ENCODE measurements at regions not wholly inside any gene's neighbourhood (a gene's known extent, or its start where the extent isn't known, plus 50 kb on each side); places are given as distances from the start of the nearest gene placed in this dataset.

GRCh38 chr20:12327205-12327604, 409.5 kb downstream of the BTBD3 start:
- H3F3A ChIP-seq (ENCODE audit: low read depth), result no peaks in the 10 kb centered on the region
- Mint-ChIP-seq H3K4me1 (no peaks in the 10 kb centered on the region), H3K27ac (no peak overlapping the region), H3K9me3 (peaks cover 4% of the 10 kb centered on the region), H3K36me3 (no peaks in the 10 kb centered on the region), H3K4me3 (no peak overlapping the region), H3K27me3 (ENCODE audit: insufficient read depth, low read depth) (no peaks in the 10 kb centered on the region)
- H3K9me3 ChIP-seq (ENCODE audit: low read depth), result no peaks in the 10 kb centered on the region
- no peaks in the 10 kb centered on the region for H4K20me1 ChIP-seq (ENCODE audit: low read depth)
- no peaks in the 10 kb centered on the region for H3K27me3 ChIP-seq
- H3K4me3 ChIP-seq, result no peak overlapping the region
- DNase-seq (ENCODE audit: low spot score), result no peak
- no peak overlapping the region for H3K9ac ChIP-seq
- H3K27ac ChIP-seq, result no peak overlapping the region
- H3K4me2 ChIP-seq, result no peak overlapping the region
- H3K79me2 ChIP-seq (ENCODE audit: low read depth), result no peaks in the 10 kb centered on the region
- TF ChIP-seq CTCF (IDR thresholded peaks at IDR 0.05) (no peak), EZH2 (IDR thresholded peaks at IDR 0.05) (no peak), EZH2phosphoT487 (IDR thresholded peaks at IDR 0.05) (no peak)
- H2AFZ ChIP-seq (replicated peaks), result no peak overlapping the region
- no peaks in the 10 kb centered on the region for H3K4me1 ChIP-seq
- H3K36me3 ChIP-seq, result no peaks in the 10 kb centered on the region

GRCh38 chr20:12331236-12331635, 413.5 kb downstream of the BTBD3 start:
- Mint-ChIP-seq H3K4me1 (no peaks in the 10 kb centered on the region), H3K4me3 (no peak overlapping the region), H3K27ac (no peak overlapping the region), H3K9me3 (peaks cover 4% of the 10 kb centered on the region), H3K27me3 (ENCODE audit: insufficient read depth, low read depth) (no peaks in the 10 kb centered on the region), H3K36me3 (no peaks in the 10 kb centered on the region)
- Histone ChIP-seq H4K20me1 (ENCODE audit: low read depth) (no peaks in the 10 kb centered on the region), H3K4me3 (no peak overlapping the region), H3K4me1 (no peaks in the 10 kb centered on the region), H3K36me3 (no peaks in the 10 kb centered on the region), H3K4me2 (no peak overlapping the region), H3K27ac (no peak overlapping the region), H3K27me3 (no peaks in the 10 kb centered on the region), H3F3A (ENCODE audit: low read depth) (no peaks in the 10 kb centered on the region), H2AFZ (replicated peaks) (no peak overlapping the region), H3K9ac (no peak overlapping the region), H3K79me2 (ENCODE audit: low read depth) (no peaks in the 10 kb centered on the region), H3K9me3 (ENCODE audit: low read depth) (no peaks in the 10 kb centered on the region)
- TF ChIP-seq EZH2 (IDR thresholded peaks at IDR 0.05) (no peak), CTCF (IDR thresholded peaks at IDR 0.05) (no peak), EZH2phosphoT487 (IDR thresholded peaks at IDR 0.05) (no peak)
- DNase-seq (ENCODE audit: low spot score), result no peak

GRCh38 chr20:12337601-12338000, 419.9 kb downstream of the BTBD3 start:
- H3K27ac Mint-ChIP-seq, result no peak overlapping the region

More at GRCh38 chr20:12337601-12338000, 419.9 kb downstream of the BTBD3 start:
- Histone ChIP-seq H3K4me1 (no peaks in the 10 kb centered on the region), H3K27me3 (no peaks in the 10 kb centered on the region), H3K9me3 (ENCODE audit: low read depth) (no peaks in the 10 kb centered on the region), H4K20me1 (ENCODE audit: low read depth) (no peaks in the 10 kb centered on the region), H2AFZ (replicated peaks) (no peak overlapping the region), H3K79me2 (ENCODE audit: low read depth) (no peaks in the 10 kb centered on the region), H3K4me2 (no peak overlapping the region), H3K36me3 (no peaks in the 10 kb centered on the region), H3F3A (ENCODE audit: low read depth) (no peaks in the 10 kb centered on the region), H3K9ac (no peak overlapping the region), H3K4me3 (no peak overlapping the region), H3K27ac (no peak overlapping the region)
- DNase-seq (ENCODE audit: low spot score), result no peak
- Mint-ChIP-seq H3K4me3 (no peak overlapping the region), H3K9me3 (no peaks in the 10 kb centered on the region), H3K36me3 (no peaks in the 10 kb centered on the region), H3K27me3 (ENCODE audit: insufficient read depth, low read depth) (no peaks in the 10 kb centered on the region), H3K4me1 (no peaks in the 10 kb centered on the region)
- TF ChIP-seq EZH2phosphoT487 (IDR thresholded peaks at IDR 0.05), result no peak
- TF ChIP-seq EZH2 (IDR thresholded peaks at IDR 0.05), result no peak
- no peak for TF ChIP-seq CTCF (IDR thresholded peaks at IDR 0.05)
